GM12892 (cell line): ENCODE measurements at regions not wholly inside any gene's neighbourhood (a gene's known extent, or its start where the extent isn't known, plus 50 kb on each side); places are given as distances from the start of the nearest gene placed in this dataset.

Experiments
- DNase-seq: peaks from one replicate; pipeline ENCODE4 v3.0.0; 2011; ENCODE audit not compliant: insufficient read length
- FAIRE-seq: peaks from 2 replicates; lab custom pipeline; 2011; peaks lifted over from hg19 to GRCh38; lab: Jason Lieb, UNC
- POLR2A ChIP-seq: IDR thresholded peaks from 2 replicates; pipeline ENCODE4 v1.6.1; 2011; ENCODE audit warnings: low read depth, low read length, control low read depth
- POLR2AphosphoS5 ChIP-seq: IDR thresholded peaks from 2 replicates; pipeline ENCODE4 v1.6.1; 2011; ENCODE audit warnings: low read depth, low read length, control low read depth
- TAF1 ChIP-seq: IDR thresholded peaks from 2 replicates; pipeline ENCODE4 v1.6.1; 2011; ENCODE audit warnings: low read depth, mild to moderate bottlenecking, control low read depth, low read length, borderline replicate concordance

GRCh38 chr12:115227137-115227615, 543.2 kb upstream of the TBX3 start:
- no peak for TF ChIP-seq POLR2AphosphoS5
- no peak for TF ChIP-seq POLR2A
- no peak for TF ChIP-seq TAF1
- DNase-seq (no peak), FAIRE-seq (no peak)

GRCh38 chr12:115225845-115226244, 541.9 kb upstream of the TBX3 start:
- TF ChIP-seq TAF1 (no peak), POLR2A (no peak), POLR2AphosphoS5 (no peak)
- FAIRE-seq (no peak), DNase-seq (no peak)

GRCh38 chr12:115223991-115224390, 540.0 kb upstream of the TBX3 start:
- no peak for FAIRE-seq
- no peak for DNase-seq
- no peak for TF ChIP-seq TAF1
- no peak for TF ChIP-seq POLR2A

- DNase-seq, result no peak
- FAIRE-seq, result no peak
- TF ChIP-seq POLR2AphosphoS5 (no peak), POLR2A (no peak), TAF1 (no peak)
Observed at GRCh38 chr12:115223322-115223721, 539.3 kb upstream of the TBX3 start.

- TF ChIP-seq POLR2A (no peak), POLR2AphosphoS5 (no peak), TAF1 (no peak)
- DNase-seq (no peak), FAIRE-seq (no peak)
Observed at GRCh38 chr12:115222220-115222619, 538.2 kb upstream of the TBX3 start.

- TF ChIP-seq TAF1 (no peak), POLR2A (no peak), POLR2AphosphoS5 (no peak)
- no peak for FAIRE-seq
- no peak for DNase-seq
Observed at GRCh38 chr12:115216301-115216700, 532.3 kb upstream of the TBX3 start.

GRCh38 chr12:115215544-115215943, 531.6 kb upstream of the TBX3 start:
- FAIRE-seq, result no peak
- no peak for TF ChIP-seq TAF1
- no peak for DNase-seq

GRCh38 chr12:115213538-115214016, 529.6 kb upstream of the TBX3 start:
- no peak for DNase-seq
- no peak for FAIRE-seq
- TF ChIP-seq TAF1 (no peak), POLR2A (no peak), POLR2AphosphoS5 (no peak)

GRCh38 chr12:115213118-115213517, 529.1 kb upstream of the TBX3 start:
- no peak for FAIRE-seq
- TF ChIP-seq POLR2A (no peak), POLR2AphosphoS5 (no peak), TAF1 (no peak)
- DNase-seq, result no peak

GRCh38 chr12:115212356-115212755, 528.4 kb upstream of the TBX3 start:
- no peak for FAIRE-seq
- DNase-seq, result no peak
- TF ChIP-seq TAF1 (no peak), POLR2AphosphoS5 (no peak)

- TF ChIP-seq TAF1 (no peak), POLR2A (no peak), POLR2AphosphoS5 (no peak)
- no peak for FAIRE-seq
- no peak for DNase-seq
Observed at GRCh38 chr12:115210533-115211252, 526.7 kb upstream of the TBX3 start.

- TF ChIP-seq POLR2A (no peak), TAF1 (no peak), POLR2AphosphoS5 (no peak)
- FAIRE-seq (no peak), DNase-seq (no peak)
Observed at GRCh38 chr12:115209230-115209629, 525.3 kb upstream of the TBX3 start.
